WTC11 (cell line): ENCODE measurements at regions not wholly inside any gene's neighbourhood (a gene's known extent, or its start where the extent isn't known, plus 50 kb on each side); places are given as distances from the start of the nearest gene placed in this dataset.

Experiments
- ATAC-seq: fragments of 200-7000 bp; cut with Tn5 transposase; 2 replicates; pipeline ENCODE4 v1.10.0; 2021; ENCODE audit warnings: mild to moderate bottlenecking, moderate library complexity
- CTCF ChIA-PET: fragments of 300-600 bp; sonication (Branson Sonifier 250); formaldehyde crosslinking; loops from one replicate; lab custom pipeline; 2021; ENCODE audit warnings: antibody characterized with exemption; lab: Charles Lee
- POLR2A ChIA-PET: fragments of 350-600 bp; sonication (Branson Sonifier 250); formaldehyde crosslinking; loops from one replicate; lab custom pipeline; 2021; ENCODE audit warnings: antibody characterized with exemption; lab: Charles Lee
- DNase-seq: peaks from one replicate; pipeline ENCODE4 v3.0.0; 2021; ENCODE audit warnings: low spot score
- H3K27ac Mint-ChIP-seq: 2 replicates; pipeline ENCODE4 v1.8.0; 2021; ENCODE audit warnings: mixed read lengths
- H3K27me3 Mint-ChIP-seq: 2 replicates; pipeline ENCODE4 v1.8.0; 2021; ENCODE audit warnings: low read depth, mild to moderate bottlenecking, moderate library complexity, mixed read lengths
- H3K36me3 Mint-ChIP-seq: 2 replicates; pipeline ENCODE4 v1.8.0; 2021; ENCODE audit warnings: mixed read lengths
- H3K4me1 Mint-ChIP-seq: 2 replicates; pipeline ENCODE4 v1.8.0; 2022; ENCODE audit warnings: mixed read lengths
- H3K4me3 Mint-ChIP-seq: 2 replicates; pipeline ENCODE4 v1.8.0; 2021; ENCODE audit warnings: mild to moderate bottlenecking, moderate library complexity, mixed read lengths
- H3K9me3 Mint-ChIP-seq: 2 replicates; pipeline ENCODE4 v1.8.0; 2021; ENCODE audit warnings: mixed read lengths
- AFF4 ChIP-seq: sonication (generic); formaldehyde crosslinking; IDR thresholded peaks from 2 replicates; pipeline ENCODE4 v1.8.1; 2023; ENCODE audit warnings: mild to moderate bottlenecking, missing genetic modification reagents, borderline replicate concordance
- ATF6 ChIP-seq: sonication (generic); formaldehyde crosslinking; IDR thresholded peaks from 2 replicates; pipeline ENCODE4 v1.8.1; 2023; ENCODE audit warnings: mild to moderate bottlenecking, missing genetic modification reagents
- E2F1 ChIP-seq: sonication (generic); formaldehyde crosslinking; IDR thresholded peaks from 2 replicates; pipeline ENCODE4 v1.8.0; 2022; ENCODE audit warnings: mild to moderate bottlenecking, missing genetic modification reagents
- HMGXB4 ChIP-seq: sonication (generic); formaldehyde crosslinking; IDR thresholded peaks from 2 replicates; pipeline ENCODE4 v1.8.1; 2023; ENCODE audit warnings: mild to moderate bottlenecking, moderate library complexity, missing genetic modification reagents
- MXD4 ChIP-seq: fragments of 250-450 bp; sonication (Bioruptor Pico); IDR thresholded peaks from 2 replicates; pipeline ENCODE4 v1.8.0; 2021; ENCODE audit warnings: mild to moderate bottlenecking, moderate library complexity, borderline replicate concordance
- NFATC4 ChIP-seq: fragments of 250-450 bp; sonication (Bioruptor Pico); IDR thresholded peaks from 2 replicates; pipeline ENCODE4 v1.9.0; 2021; ENCODE audit warnings: mild to moderate bottlenecking
- NFYB ChIP-seq: sonication (generic); formaldehyde crosslinking; conservative IDR thresholded peaks from 2 replicates; pipeline ENCODE4 v1.8.0; 2022; ENCODE audit warnings: low read depth, missing genetic modification reagents
- NR1H2 ChIP-seq: sonication (generic); formaldehyde crosslinking; IDR thresholded peaks from 2 replicates; pipeline ENCODE4 v1.9.0; 2021; ENCODE audit warnings: mild to moderate bottlenecking, moderate library complexity, missing genetic modification reagents
- OVOL2 ChIP-seq: fragments of 250-450 bp; sonication (Bioruptor Pico); IDR thresholded peaks from 2 replicates; pipeline ENCODE4 v1.9.0; 2021; ENCODE audit warnings: mild to moderate bottlenecking, borderline replicate concordance
- PRDM15 ChIP-seq: sonication (generic); formaldehyde crosslinking; IDR thresholded peaks from 2 replicates; pipeline ENCODE4 v1.8.0; 2022; ENCODE audit warnings: missing genetic modification reagents
- PREB ChIP-seq: sonication (generic); formaldehyde crosslinking; IDR thresholded peaks from 2 replicates; pipeline ENCODE4 v1.8.1; 2022; ENCODE audit warnings: mild to moderate bottlenecking, missing genetic modification reagents, moderate library complexity, borderline replicate concordance
- RELA ChIP-seq: sonication (generic); formaldehyde crosslinking; IDR thresholded peaks from 2 replicates; pipeline ENCODE4 v1.8.1; 2022; ENCODE audit warnings: missing genetic modification reagents, mild to moderate bottlenecking, borderline replicate concordance
- SMAD4 ChIP-seq: sonication (generic); formaldehyde crosslinking; IDR thresholded peaks from 2 replicates; pipeline ENCODE4 v1.8.0; 2022; ENCODE audit warnings: mild to moderate bottlenecking, missing genetic modification reagents
- ZNF263 ChIP-seq: sonication (generic); formaldehyde crosslinking; IDR thresholded peaks from 2 replicates; pipeline ENCODE4 v1.8.1; 2022; ENCODE audit warnings: low read depth, mild to moderate bottlenecking, moderate library complexity, missing genetic modification reagents
- ZNF396 ChIP-seq: fragments of 250-450 bp; sonication (Bioruptor Pico); IDR thresholded peaks from 2 replicates; pipeline ENCODE4 v1.8.0; 2021; ENCODE audit warnings: mild to moderate bottlenecking, moderate library complexity, borderline replicate concordance
- ZNF425 ChIP-seq: fragments of 250-450 bp; sonication (Bioruptor Pico); conservative IDR thresholded peaks from 2 replicates; pipeline ENCODE4 v1.9.0; 2021; ENCODE audit warnings: mild to moderate bottlenecking
- ZNF671 ChIP-seq: fragments of 250-450 bp; sonication (Bioruptor Pico); IDR thresholded peaks from 2 replicates; pipeline ENCODE4 v1.8.0; 2021; ENCODE audit warnings: mild to moderate bottlenecking

- no peak for TF ChIP-seq MXD4 (CRISPR knock-in tag)
These were observed 1320.1 kb upstream of the GJE1 start (continued) for GRCh38 chr6:140812636-140813035.

GRCh38 chr6:140811642-140812041, 1321.1 kb upstream of the GJE1 start:
- H3K36me3 Mint-ChIP-seq: peaks cover 3% of the 10 kb centered on the region; the same call in 1 of the 2 replicates
- no peak for DNase-seq
- no peaks in the 10 kb centered on the region for H3K27me3 Mint-ChIP-seq
- ChIA-PET CTCF (no interaction called here), POLR2A (no interaction called here)
- no peaks in the 10 kb centered on the region for H3K4me1 Mint-ChIP-seq
- no peak overlapping the region for H3K4me3 Mint-ChIP-seq
- H3K9me3 Mint-ChIP-seq: peaks cover 26% of the 10 kb centered on the region
- ATAC-seq: no peak
- no peak for TF ChIP-seq NFATC4
- TF ChIP-seq, all 79 proteins: peak for 0
- H3K27ac Mint-ChIP-seq: no peak overlapping the region

- ATAC-seq (no peak), DNase-seq (no peak)
- Mint-ChIP-seq H3K27ac (no peak overlapping the region), H3K36me3 (peaks cover 3% of the 10 kb centered on the region; the same call in 1 of the 2 replicates), H3K27me3 (no peaks in the 10 kb centered on the region), H3K9me3 (peaks cover 26% of the 10 kb centered on the region), H3K4me1 (no peaks in the 10 kb centered on the region), H3K4me3 (no peak overlapping the region)
- POLR2A ChIA-PET: no interaction called here
- CTCF ChIA-PET: no interaction called here
- TF ChIP-seq ZNF396 (CRISPR knock-in tag): no peak
- no peak for TF ChIP-seq PREB (CRISPR knock-in tag)
- TF ChIP-seq RELA (CRISPR knock-in tag): no peak
- no peak for TF ChIP-seq ATF6 (CRISPR knock-in tag)
- TF ChIP-seq ZNF263 (CRISPR knock-in tag): no peak
- TF ChIP-seq PRDM15 (CRISPR knock-in tag): no peak
- no peak for TF ChIP-seq OVOL2 (CRISPR knock-in tag)
- TF ChIP-seq HMGXB4 (CRISPR knock-in tag): no peak
- no peak for TF ChIP-seq SMAD4 (CRISPR knock-in tag)
- TF ChIP-seq NFYB (CRISPR knock-in tag): no peak
- TF ChIP-seq ZNF671: no peak
- TF ChIP-seq NR1H2 (CRISPR knock-in tag): no peak
- TF ChIP-seq ZNF425 (CRISPR knock-in tag): no peak
- TF ChIP-seq AFF4 (CRISPR knock-in tag): no peak
- no peak for TF ChIP-seq E2F1
These were observed 1323.0 kb upstream of the GJE1 start for GRCh38 chr6:140809694-140810101.
